ENCODE measurements at regions not wholly inside any gene's neighbourhood (a gene's known extent, or its start where the extent isn't known, plus 50 kb on each side); places are given as distances from the start of the nearest gene placed in this dataset.

GRCh38 chr2:41626936-41627335 lies 420.9 kb upstream of the PKDCC start:
- no peak for ATAC-seq
- peaks cover 0 to 25% (median 2%) of the 10 kb centered on the region in 3 donors for H3K4me1 ChIP-seq
- H3K27me3 ChIP-seq, result no peaks in the 10 kb centered on the region
- H3K9me3 ChIP-seq, result no peaks in the 10 kb centered on the region
- no peak overlapping the region for H3K27ac ChIP-seq
- H3K4me3 ChIP-seq, result no peak overlapping the region
- TF ChIP-seq POLR2A (IDR thresholded peaks at IDR 0.05) (no peak), EP300 (IDR thresholded peaks at IDR 0.05) (no peak), CTCF (IDR thresholded peaks at IDR 0.05) (no peak), POLR2AphosphoS5 (IDR thresholded peaks at IDR 0.05) (no peak)
- no peaks in the 10 kb centered on the region for H3K36me3 ChIP-seq
- 86 to 96% methylated on average over 2 of the region's 2 CpGs for WGBS, 2 donors (ENCODE audit: low coverage in 1 of 2)

GRCh38 chr2:41634686-41635085 lies 413.1 kb upstream of the PKDCC start:
- Histone ChIP-seq H3K9me3 (peaks cover 0 to 5% (median 0%) of the 10 kb centered on the region in 3 donors), H3K27me3 (no peaks in the 10 kb centered on the region), H3K27ac (no peak overlapping the region), H3K4me3 (no peak overlapping the region), H3K4me1 (peaks cover 0 to 5% (median 0%) of the 10 kb centered on the region in 3 donors), H3K36me3 (no peaks in the 10 kb centered on the region)
- TF ChIP-seq POLR2AphosphoS5 (IDR thresholded peaks at IDR 0.05) (no peak), EP300 (IDR thresholded peaks at IDR 0.05) (no peak), CTCF (IDR thresholded peaks at IDR 0.05) (no peak), POLR2A (IDR thresholded peaks at IDR 0.05) (no peak)
- 78 to 83% methylated on average over 1 to 2 of the region's 2 CpGs for WGBS, 2 donors (ENCODE audit: low coverage in 1 of 2)
- no peak for ATAC-seq

DNA sequence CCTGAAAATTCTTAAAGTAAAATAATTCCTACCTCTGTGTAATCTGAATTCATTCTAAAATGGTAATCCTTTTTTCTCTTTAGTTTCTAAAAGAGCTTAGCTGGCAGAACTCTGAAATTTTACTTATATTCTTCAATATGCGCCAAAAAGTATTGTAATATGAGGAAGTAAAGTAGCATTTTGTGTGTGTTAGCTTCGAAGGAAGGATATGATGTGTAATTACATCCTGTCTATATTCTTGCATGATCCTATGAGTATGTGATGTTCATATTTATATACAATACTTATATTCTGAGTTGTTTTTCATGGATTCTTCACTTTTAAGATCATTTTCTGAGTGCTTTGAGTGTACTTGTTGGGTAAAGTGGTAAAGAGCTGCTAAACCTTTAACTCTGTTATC lies 402.9 kb upstream of the PKDCC start:
- Histone ChIP-seq H3K27ac (no peak overlapping the region), H3K4me1 (no peaks in the 10 kb centered on the region), H3K36me3 (no peaks in the 10 kb centered on the region), H3K27me3 (no peaks in the 10 kb centered on the region), H3K4me3 (no peak overlapping the region), H3K9me3 (no peaks in the 10 kb centered on the region)
- no peak for ATAC-seq
- TF ChIP-seq CTCF (IDR thresholded peaks at IDR 0.05) (no peak), POLR2AphosphoS5 (IDR thresholded peaks at IDR 0.05) (no peak), EP300 (IDR thresholded peaks at IDR 0.05) (no peak), POLR2A (IDR thresholded peaks at IDR 0.05) (no peak)
- 78% methylated on average over 2 of the region's 2 CpGs for WGBS, 2 donors (ENCODE audit: low coverage in 1 of 2)

DNA sequence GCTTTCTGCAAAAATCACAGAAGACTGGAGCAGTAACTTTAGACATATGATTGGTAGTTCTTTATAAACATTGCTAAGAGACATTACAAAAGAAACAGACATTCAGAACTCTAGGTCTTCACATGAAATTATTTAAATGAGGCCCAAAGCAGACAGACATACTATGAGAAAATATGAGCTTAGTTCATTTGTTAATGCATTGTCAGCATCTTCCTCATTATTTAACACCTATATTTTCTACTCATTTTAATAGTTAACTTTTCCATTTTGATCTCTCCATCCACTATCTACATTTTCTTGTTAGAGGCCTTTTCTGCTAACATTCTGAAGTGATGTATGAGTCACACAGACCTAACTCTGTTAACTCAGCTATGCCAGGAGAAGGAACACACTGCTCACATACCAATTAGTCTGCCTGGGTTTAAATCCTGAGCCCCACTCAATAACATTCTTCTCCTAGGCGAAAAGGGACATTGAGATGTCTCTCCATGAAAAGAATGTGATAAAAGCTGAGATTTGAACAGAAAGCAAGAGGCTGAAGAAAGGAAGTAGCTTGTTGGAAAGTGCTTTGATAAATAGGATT lies 400.3 kb upstream of the PKDCC start:
- TF ChIP-seq POLR2AphosphoS5 (IDR thresholded peaks at IDR 0.05) (no peak), EP300 (IDR thresholded peaks at IDR 0.05) (no peak), CTCF (IDR thresholded peaks at IDR 0.05) (no peak), POLR2A (IDR thresholded peaks at IDR 0.05) (no peak)
- no peak for ATAC-seq
- Histone ChIP-seq H3K4me1 (no peaks in the 10 kb centered on the region), H3K27ac (peak overlapping the region in 1 of 4 donors; percentile 16), H3K9me3 (no peaks in the 10 kb centered on the region), H3K36me3 (no peaks in the 10 kb centered on the region), H3K4me3 (no peak overlapping the region), H3K27me3 (no peaks in the 10 kb centered on the region)
- WGBS, 2 donors (ENCODE audit: low coverage in 1 of 2), result 25 to 67% methylated on average over 1 of the region's 1 CpG

DNA sequence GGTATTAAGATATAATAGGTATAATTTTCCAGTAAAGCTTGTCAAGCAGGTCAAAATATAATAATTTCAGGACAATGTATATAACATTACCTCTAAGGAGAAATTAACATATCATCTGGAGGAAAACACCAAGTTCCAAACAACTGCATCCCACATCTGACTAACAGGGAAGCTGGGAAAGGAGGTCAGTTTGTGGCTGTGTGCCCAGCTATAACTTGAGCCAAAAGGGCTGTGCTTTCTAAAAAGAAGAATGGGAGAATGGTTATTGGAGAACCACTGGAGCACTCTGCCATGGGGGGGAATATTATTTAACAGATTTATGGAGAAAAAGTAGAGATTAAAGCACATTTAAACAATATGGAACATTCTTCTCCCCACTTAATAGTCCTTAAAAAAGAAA lies 390.6 kb upstream of the PKDCC start:
- Histone ChIP-seq H3K4me1 (no peaks in the 10 kb centered on the region), H3K27ac (no peak overlapping the region), H3K27me3 (no peaks in the 10 kb centered on the region), H3K36me3 (no peaks in the 10 kb centered on the region), H3K4me3 (no peak overlapping the region), H3K9me3 (no peaks in the 10 kb centered on the region)
- TF ChIP-seq CTCF (IDR thresholded peaks at IDR 0.05), result no peak
- TF ChIP-seq POLR2A (IDR thresholded peaks at IDR 0.05), result no peak
- no peak for TF ChIP-seq POLR2AphosphoS5 (IDR thresholded peaks at IDR 0.05)
- no peak for TF ChIP-seq EP300 (IDR thresholded peaks at IDR 0.05)
- ATAC-seq, result no peak
